ENCODE measurements at regions not wholly inside any gene's neighbourhood (a gene's known extent, or its start where the extent isn't known, plus 50 kb on each side); places are given as distances from the start of the nearest gene placed in this dataset.
"Not testable (repeated sequence)": the region's sequence is repeated elsewhere in the genome, so short reads cannot be mapped to it uniquely, and the experiment has no call there.

GRCh38 chr7:20545016-20545415, 70.5 kb upstream of the ABCB5 start:
- DNase-seq, result no peak
- intact Hi-C loops (cut with DNase I; ENCODE audit: low total_unique reads), result no loop called here

GRCh38 chr7:20546958-20547357, 68.5 kb upstream of the ABCB5 start:
- H3K36me3 ChIP-seq; H3K9me3 ChIP-seq; in situ Hi-C loops (cut with MboI; ENCODE audit: low pct_ligation_motif_present in 1 of 4, low pct_unique_long_range_greater_than_20kb in 1 of 4, low sequenced_read_pairs in 3 of 4); H3K27me3 ChIP-seq; DNase-seq; H3K4me3 ChIP-seq; H3K4me1 ChIP-seq; H3K27ac ChIP-seq; intact Hi-C loops (cut with DNase I; ENCODE audit: low total_unique reads): not testable (repeated sequence)
- WGBS, 2 donors (ENCODE audit: low coverage in 1 of 2), result 86 to 93% methylated on average over 4 to 10 of the region's 10 CpGs

More at GRCh38 chr7:20545016-20545415, 70.5 kb upstream of the ABCB5 start:
- in situ Hi-C loops (cut with MboI; ENCODE audit: low pct_ligation_motif_present in 1 of 4, low pct_unique_long_range_greater_than_20kb in 1 of 4, low sequenced_read_pairs in 3 of 4), result no loop called here
- Histone ChIP-seq H3K27me3 (no peaks in the 10 kb centered on the region), H3K4me3 (no peak overlapping the region), H3K36me3 (no peaks in the 10 kb centered on the region), H3K9me3 (no peaks in the 10 kb centered on the region), H3K4me1 (no peaks in the 10 kb centered on the region), H3K27ac (no peak overlapping the region)
- WGBS, 2 donors (ENCODE audit: low coverage in 1 of 2), result 80 to 81% methylated on average over 2 of the region's 2 CpGs
- TF ChIP-seq POLR2A (IDR thresholded peaks at IDR 0.05), result no peak
- TF ChIP-seq POLR2AphosphoS5 (IDR thresholded peaks at IDR 0.05), result no peak
- TF ChIP-seq EP300 (IDR thresholded peaks at IDR 0.05; ENCODE audit: low read depth), result no peak

GRCh38 chr7:20554072-20554471, 61.4 kb upstream of the ABCB5 start:
- WGBS, 2 donors (ENCODE audit: low coverage in 1 of 2), result 79 to 82% methylated on average over 3 of the region's 3 CpGs
- Histone ChIP-seq H3K9me3 (no peaks in the 10 kb centered on the region), H3K36me3 (no peaks in the 10 kb centered on the region), H3K4me3 (no peak overlapping the region), H3K4me1 (no peaks in the 10 kb centered on the region), H3K27me3 (no peaks in the 10 kb centered on the region), H3K27ac (no peak overlapping the region)
- in situ Hi-C loops (cut with MboI; ENCODE audit: low pct_ligation_motif_present in 1 of 4, low pct_unique_long_range_greater_than_20kb in 1 of 4, low sequenced_read_pairs in 3 of 4), result no loop called here
- TF ChIP-seq CTCF (IDR thresholded peaks at IDR 0.05) (no peak), POLR2A (IDR thresholded peaks at IDR 0.05) (no peak)
- intact Hi-C loops (cut with DNase I; ENCODE audit: low total_unique reads), result no loop called here
- no peak for DNase-seq

GRCh38 chr7:20556091-20556490, 59.4 kb upstream of the ABCB5 start:
- no peak for DNase-seq
- Histone ChIP-seq H3K27ac (no peak overlapping the region), H3K36me3 (no peaks in the 10 kb centered on the region), H3K27me3 (no peaks in the 10 kb centered on the region), H3K4me3 (no peak overlapping the region), H3K9me3 (no peaks in the 10 kb centered on the region), H3K4me1 (no peaks in the 10 kb centered on the region)
- WGBS, 2 donors (ENCODE audit: low coverage in 1 of 2), result 74 to 94% methylated on average over 4 of the region's 4 CpGs
- in situ Hi-C loops (cut with MboI; ENCODE audit: low pct_ligation_motif_present in 1 of 4, low pct_unique_long_range_greater_than_20kb in 1 of 4, low sequenced_read_pairs in 3 of 4) (no loop called here), intact Hi-C loops (cut with DNase I; ENCODE audit: low total_unique reads) (no loop called here)
- TF ChIP-seq EP300 (IDR thresholded peaks at IDR 0.05; ENCODE audit: low read depth) (no peak), POLR2AphosphoS5 (IDR thresholded peaks at IDR 0.05) (no peak), POLR2A (IDR thresholded peaks at IDR 0.05) (no peak), CTCF (IDR thresholded peaks at IDR 0.05) (no peak)

- H3K36me3 ChIP-seq, result no peaks in the 10 kb centered on the region
- H3K4me3 ChIP-seq, result no peak overlapping the region
- H3K27ac ChIP-seq, result no peak overlapping the region
- intact Hi-C loops (cut with DNase I; ENCODE audit: low total_unique reads) (no loop called here), in situ Hi-C loops (cut with MboI; ENCODE audit: low pct_ligation_motif_present in 1 of 4, low pct_unique_long_range_greater_than_20kb in 1 of 4, low sequenced_read_pairs in 3 of 4) (no loop called here)
- H3K9me3 ChIP-seq, result no peaks in the 10 kb centered on the region
- no peaks in the 10 kb centered on the region for H3K27me3 ChIP-seq
- no peaks in the 10 kb centered on the region for H3K4me1 ChIP-seq
- no peak for DNase-seq
- no peak for TF ChIP-seq POLR2A (IDR thresholded peaks at IDR 0.05)
- TF ChIP-seq EP300 (IDR thresholded peaks at IDR 0.05; ENCODE audit: low read depth), result no peak
- no peak for TF ChIP-seq CTCF (IDR thresholded peaks at IDR 0.05)
- TF ChIP-seq POLR2AphosphoS5 (IDR thresholded peaks at IDR 0.05), result no peak
- WGBS, 2 donors (ENCODE audit: low coverage in 1 of 2), result 81% methylated on average over 1 of the region's 1 CpG; no CpG with 5 or more reads in 1 of the 2 donors
Observed at GRCh38 chr7:20557116-20557515, 58.4 kb upstream of the ABCB5 start.
